HG02870 (cell line): ENCODE measurements at regions not wholly inside any gene's neighbourhood (a gene's known extent, or its start where the extent isn't known, plus 50 kb on each side); places are given as distances from the start of the nearest gene placed in this dataset.

ENCODE experiments used
- ATAC-seq: cut with Tn5 transposase; IDR thresholded peaks from one replicate; pipeline ENCODE4 v1.9.1; 2021; ENCODE audit warnings: mild to moderate bottlenecking, moderate library complexity; ENCODE audit not compliant: unreplicated experiment

DNA sequence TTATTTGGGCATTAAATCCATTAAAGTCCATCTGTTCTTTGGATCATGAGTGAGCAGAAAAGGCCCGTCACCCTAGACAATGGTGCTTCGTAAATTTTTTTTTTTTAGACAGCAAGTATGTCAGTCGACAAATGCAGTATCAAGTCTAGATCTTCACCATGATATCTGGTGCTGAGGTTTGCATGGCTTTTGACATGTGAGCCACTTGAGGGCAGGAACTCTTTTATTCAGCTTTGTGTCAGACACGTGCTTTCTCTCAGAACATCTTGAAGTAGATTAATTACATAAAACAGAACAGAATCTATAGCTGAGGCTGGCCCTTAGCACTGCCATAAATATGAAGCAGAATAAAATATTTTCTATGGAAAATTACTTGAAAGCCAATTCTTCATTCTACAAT, 62.9 kb upstream of the CARD18 start:
- no peak for ATAC-seq

DNA sequence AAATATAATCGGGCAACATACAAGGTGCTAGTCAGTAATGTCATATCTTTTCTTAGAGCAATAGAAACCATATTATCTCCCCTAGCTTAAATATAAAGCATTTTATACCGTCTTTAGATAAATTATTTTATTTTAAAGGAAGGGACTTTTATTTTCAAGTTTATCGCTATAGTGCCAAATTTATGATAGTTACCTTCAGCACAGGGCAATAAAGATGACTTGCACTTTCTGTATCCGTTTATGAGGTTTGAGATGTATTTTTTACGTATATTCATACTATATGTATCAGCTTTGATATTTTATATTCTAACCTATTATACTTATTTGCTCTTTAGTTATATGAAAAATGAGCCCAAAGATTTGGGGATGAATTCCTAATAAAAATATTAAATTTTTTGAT, 61.6 kb upstream of the CARD18 start:
- ATAC-seq = no peak

DNA sequence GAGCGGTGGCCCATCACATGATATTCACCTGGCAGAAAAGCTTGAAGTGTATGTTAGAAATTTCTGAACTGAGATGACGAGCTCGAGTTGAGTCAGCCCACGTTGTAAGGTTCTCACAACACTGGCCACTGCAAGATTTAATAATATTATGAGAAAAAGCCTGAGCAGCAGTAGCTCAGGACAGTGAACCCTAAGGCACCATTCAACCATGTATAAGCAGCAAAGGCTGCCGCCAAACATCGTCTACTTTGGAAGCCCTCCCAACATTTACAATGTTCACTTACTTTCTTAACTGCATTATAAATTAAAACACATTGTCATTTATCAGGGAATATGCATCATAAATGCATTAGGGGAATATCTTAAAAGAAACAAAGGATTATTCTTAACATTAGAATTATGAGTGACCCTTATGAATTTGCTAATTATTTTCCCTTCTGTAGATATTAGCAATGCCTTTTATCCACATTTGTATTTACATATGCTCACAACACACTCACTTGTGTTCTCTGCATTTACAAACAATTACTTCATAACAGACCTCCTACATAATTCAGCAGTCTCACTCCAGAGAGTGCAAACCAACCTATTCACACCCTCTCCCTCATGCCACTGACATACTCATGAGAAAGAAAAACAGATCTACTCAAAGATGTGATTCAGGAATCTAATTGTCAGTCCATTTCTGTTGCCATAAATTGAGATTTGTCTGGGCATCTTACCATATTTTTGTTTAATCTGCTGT, 57.7 kb upstream of the CARD18 start:
- no peak for ATAC-seq

DNA sequence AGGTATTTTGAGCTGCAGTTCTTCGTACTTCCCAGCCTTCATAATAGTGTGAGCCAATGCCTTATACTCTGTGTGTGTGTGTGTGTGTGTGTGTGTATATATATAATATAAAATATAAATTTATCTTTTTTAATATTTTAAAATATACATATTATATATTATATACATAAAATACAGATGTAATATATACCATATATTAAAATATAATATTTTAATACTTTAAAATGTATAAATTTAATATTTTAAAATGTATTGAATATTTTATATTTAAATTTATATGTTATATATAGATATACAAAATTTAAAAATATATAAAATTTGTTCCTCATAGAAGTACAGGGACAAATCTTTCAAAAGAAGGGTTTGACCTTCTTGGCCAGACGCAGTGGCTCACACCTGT, 53.7 kb upstream of the CARD18 start:
- ATAC-seq = no peak

DNA sequence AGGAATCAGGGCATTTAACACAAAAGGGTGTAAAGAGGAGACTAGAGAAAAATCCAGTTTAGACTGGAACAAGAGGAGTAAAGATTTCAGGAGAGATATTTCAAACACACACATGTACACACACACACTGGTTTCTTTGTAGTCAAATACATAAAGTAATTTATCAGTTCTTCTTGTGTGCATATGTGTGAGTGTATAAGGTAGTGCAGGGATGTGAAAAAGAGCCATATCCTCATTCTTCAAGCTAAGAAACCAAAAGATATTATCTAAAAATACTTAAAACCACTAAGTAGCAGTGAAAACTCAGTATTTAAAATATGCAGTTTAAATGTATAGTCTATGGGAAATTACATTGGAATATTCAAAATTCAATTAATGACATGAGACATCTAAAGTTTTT, 52.5 kb upstream of the CARD18 start:
- ATAC-seq = peak; percentile 51

DNA sequence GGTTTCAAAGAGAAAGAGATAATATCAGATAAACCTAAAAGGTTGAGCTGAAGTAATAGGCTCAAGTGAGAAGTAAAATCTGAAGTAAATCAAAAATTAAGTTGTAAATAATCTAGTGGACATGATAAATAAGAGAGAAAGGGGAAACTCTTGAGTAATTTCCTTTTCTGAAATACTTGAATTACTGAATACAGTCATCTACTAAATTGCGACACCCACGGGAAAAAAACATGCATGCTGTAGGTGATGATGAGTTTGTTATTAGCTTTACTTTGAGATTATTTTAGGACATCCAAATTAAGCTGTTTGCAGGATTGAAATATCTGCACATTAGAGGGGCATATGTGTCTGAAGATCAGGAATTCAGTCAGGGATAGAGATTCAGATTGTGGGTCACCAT, 50.0 kb upstream of the CARD18 start:
- no peak for ATAC-seq
